Type B pancreatic cell (in vitro differentiated cells): ENCODE measurements at regions not wholly inside any gene's neighbourhood (a gene's known extent, or its start where the extent isn't known, plus 50 kb on each side); places are given as distances from the start of the nearest gene placed in this dataset.
"Not testable (repeated sequence)": the region's sequence is repeated elsewhere in the genome, so short reads cannot be mapped to it uniquely, and the experiment has no call there.

Source experiments
- DNase-seq: peaks from one replicate; pipeline ENCODE4 v3.0.0; 2021; ENCODE audit warnings: mixed read lengths; ENCODE audit not compliant: unreplicated experiment; ENCODE audit errors: extremely low spot score
- H3K27ac Mint-ChIP-seq: 2 replicates; pipeline ENCODE4 v1.8.0; 2021; ENCODE audit warnings: mild to moderate bottlenecking, mixed read lengths
- H3K27me3 Mint-ChIP-seq: 2 replicates; pipeline ENCODE4 v1.8.0; 2021; ENCODE audit warnings: mixed read lengths
- H3K36me3 Mint-ChIP-seq: 2 replicates; pipeline ENCODE4 v1.8.0; 2021; ENCODE audit warnings: mixed read lengths
- H3K4me1 Mint-ChIP-seq: one replicate; pipeline ENCODE4 v1.8.0; 2021; ENCODE audit warnings: mixed read lengths; ENCODE audit not compliant: unreplicated experiment
- H3K4me3 Mint-ChIP-seq: 2 replicates; pipeline ENCODE4 v1.8.0; 2021; ENCODE audit warnings: mild to moderate bottlenecking, mixed read lengths
- H3K9me3 Mint-ChIP-seq: 2 replicates; pipeline ENCODE4 v1.8.0; 2021; ENCODE audit warnings: mixed read lengths
- TF ChIP-seq, protein P1 (sequence below): fragments of 200-600 bp; sonication (generic); conservative IDR thresholded peaks from 2 replicates; pipeline ENCODE4 v1.5.0; 2021; ENCODE audit warnings: antibody characterized with exemption, mild to moderate bottlenecking

DNA sequence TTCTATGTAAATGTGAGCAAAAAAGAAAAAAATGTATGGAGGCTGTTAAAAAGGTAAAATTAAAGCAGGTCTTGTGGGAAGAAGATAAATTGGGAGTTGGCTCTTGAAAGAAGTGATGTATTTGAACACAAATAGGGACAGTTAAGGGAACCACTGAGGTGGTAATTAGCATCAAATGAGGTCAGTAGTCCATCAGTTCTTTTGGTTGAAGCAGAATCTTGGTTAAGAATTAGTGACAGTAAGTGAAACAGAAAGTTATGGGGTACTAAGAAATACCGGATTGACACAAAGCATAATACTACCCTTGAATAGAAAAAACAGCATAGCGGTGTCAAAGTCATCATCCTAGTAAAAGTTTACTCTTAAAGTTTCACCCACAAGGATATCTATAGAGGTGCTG, 352.6 kb upstream of the VRK2 start:
- H3K4me1 Mint-ChIP-seq: no peaks in the 10 kb centered on the region
- no peak overlapping the region for H3K4me3 Mint-ChIP-seq
- peaks cover 13% of the 10 kb centered on the region for H3K9me3 Mint-ChIP-seq
- no peak for DNase-seq
- H3K27ac Mint-ChIP-seq: no peak overlapping the region
- H3K36me3 Mint-ChIP-seq: no peaks in the 10 kb centered on the region
- no peaks in the 10 kb centered on the region for H3K27me3 Mint-ChIP-seq
- TF ChIP-seq, protein P1, sequence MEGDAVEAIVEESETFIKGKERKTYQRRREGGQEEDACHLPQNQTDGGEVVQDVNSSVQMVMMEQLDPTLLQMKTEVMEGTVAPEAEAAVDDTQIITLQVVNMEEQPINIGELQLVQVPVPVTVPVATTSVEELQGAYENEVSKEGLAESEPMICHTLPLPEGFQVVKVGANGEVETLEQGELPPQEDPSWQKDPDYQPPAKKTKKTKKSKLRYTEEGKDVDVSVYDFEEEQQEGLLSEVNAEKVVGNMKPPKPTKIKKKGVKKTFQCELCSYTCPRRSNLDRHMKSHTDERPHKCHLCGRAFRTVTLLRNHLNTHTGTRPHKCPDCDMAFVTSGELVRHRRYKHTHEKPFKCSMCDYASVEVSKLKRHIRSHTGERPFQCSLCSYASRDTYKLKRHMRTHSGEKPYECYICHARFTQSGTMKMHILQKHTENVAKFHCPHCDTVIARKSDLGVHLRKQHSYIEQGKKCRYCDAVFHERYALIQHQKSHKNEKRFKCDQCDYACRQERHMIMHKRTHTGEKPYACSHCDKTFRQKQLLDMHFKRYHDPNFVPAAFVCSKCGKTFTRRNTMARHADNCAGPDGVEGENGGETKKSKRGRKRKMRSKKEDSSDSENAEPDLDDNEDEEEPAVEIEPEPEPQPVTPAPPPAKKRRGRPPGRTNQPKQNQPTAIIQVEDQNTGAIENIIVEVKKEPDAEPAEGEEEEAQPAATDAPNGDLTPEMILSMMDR: no peak

GRCh38 chr2:57696016-57696415, 350.6 kb upstream of the VRK2 start:
- Mint-ChIP-seq H3K27me3 (no peaks in the 10 kb centered on the region), H3K27ac (no peak overlapping the region)
- no peak for DNase-seq

DNA sequence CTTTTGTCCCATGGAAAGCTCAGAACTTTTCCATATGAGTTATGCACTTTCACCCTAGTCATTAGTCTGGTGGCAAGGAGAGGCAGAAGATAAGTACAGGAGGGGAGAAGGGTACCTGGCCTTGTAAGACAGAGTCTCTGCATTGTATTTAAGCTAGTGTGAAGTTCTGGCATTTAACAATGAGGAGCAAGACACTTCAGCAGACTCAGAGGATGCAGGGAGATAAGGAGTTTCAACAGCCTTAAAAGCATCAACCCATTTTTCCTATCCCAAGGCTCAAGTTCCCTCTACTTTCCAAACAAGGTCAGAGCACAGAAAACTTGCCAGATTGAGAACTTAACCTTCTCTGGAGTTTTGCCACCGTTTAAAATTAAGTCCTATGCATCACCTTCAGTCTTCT, 348.2 kb upstream of the VRK2 start:
- no peak overlapping the region for H3K4me3 Mint-ChIP-seq
- no peak overlapping the region for H3K27ac Mint-ChIP-seq
- DNase-seq: no peak
- peaks cover 7% of the 10 kb centered on the region for H3K4me1 Mint-ChIP-seq
- no peaks in the 10 kb centered on the region for H3K36me3 Mint-ChIP-seq
- H3K9me3 Mint-ChIP-seq: peaks cover 7% of the 10 kb centered on the region
- no peaks in the 10 kb centered on the region for H3K27me3 Mint-ChIP-seq
- TF ChIP-seq, protein P1: no peak

More at GRCh38 chr2:57696016-57696415, 350.6 kb upstream of the VRK2 start:
- Mint-ChIP-seq H3K36me3 (no peaks in the 10 kb centered on the region), H3K9me3 (peaks cover 6% of the 10 kb centered on the region), H3K4me1 (peaks cover 2% of the 10 kb centered on the region), H3K4me3 (no peak overlapping the region)
- TF ChIP-seq, protein P1: no peak

DNA sequence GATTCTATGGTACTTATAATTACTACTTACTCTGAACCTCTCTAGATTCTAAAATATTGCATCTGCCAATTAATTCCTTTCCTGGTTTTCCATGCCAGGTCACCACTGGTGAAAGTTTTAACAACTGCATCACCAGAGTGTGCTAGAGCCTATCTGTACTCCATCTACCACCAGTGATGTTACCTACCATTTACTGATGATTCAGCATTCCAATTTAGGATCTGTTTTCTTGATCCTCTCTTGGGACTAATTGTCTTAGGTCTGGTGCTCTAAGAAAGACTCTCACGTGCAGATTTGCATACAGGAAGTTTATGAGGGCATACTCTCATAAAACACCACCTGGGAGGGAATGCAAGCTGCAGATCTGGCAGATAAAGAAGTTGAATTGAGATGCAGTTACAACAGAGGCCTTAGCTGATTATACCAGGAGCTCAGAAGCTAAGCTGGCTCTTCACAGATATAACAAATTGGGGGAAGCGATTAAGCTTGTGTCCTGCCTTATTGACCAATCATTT, 347.6 kb upstream of the VRK2 start:
- no peak overlapping the region for H3K4me3 Mint-ChIP-seq
- TF ChIP-seq, protein P1: no peak
- no peaks in the 10 kb centered on the region for H3K27me3 Mint-ChIP-seq
- H3K9me3 Mint-ChIP-seq: peaks cover 7% of the 10 kb centered on the region
- H3K4me1 Mint-ChIP-seq: peaks cover 7% of the 10 kb centered on the region
- H3K27ac Mint-ChIP-seq: no peak overlapping the region
- H3K36me3 Mint-ChIP-seq: no peaks in the 10 kb centered on the region
- no peak for DNase-seq

DNA sequence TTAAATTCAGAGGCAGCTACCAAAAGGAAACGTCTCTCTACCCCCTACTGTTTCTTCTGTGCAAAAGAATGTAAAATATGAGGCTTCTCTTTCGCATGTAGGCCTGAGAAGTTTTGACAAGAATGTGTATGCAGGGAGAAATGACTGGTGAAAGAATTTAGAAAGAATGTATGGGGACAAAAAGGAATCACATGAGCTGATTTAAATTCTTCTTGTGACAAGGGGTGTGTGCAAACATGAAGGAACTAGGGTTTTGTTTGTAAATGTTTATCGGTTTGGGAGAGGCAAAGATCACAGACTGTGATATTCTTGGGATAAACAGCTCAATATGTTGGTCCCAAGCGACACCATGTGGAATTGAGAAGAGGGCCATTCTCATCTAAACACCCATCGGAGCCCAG, 345.2 kb upstream of the VRK2 start:
- Mint-ChIP-seq H3K27ac (peak overlapping the region; percentile 8), H3K4me3 (peak overlapping the region; percentile 3), H3K27me3 (no peaks in the 10 kb centered on the region), H3K9me3 (peaks cover 7% of the 10 kb centered on the region), H3K36me3 (no peaks in the 10 kb centered on the region), H3K4me1 (peaks cover 7% of the 10 kb centered on the region)
- DNase-seq: no peak
- TF ChIP-seq, protein P1: no peak

DNA sequence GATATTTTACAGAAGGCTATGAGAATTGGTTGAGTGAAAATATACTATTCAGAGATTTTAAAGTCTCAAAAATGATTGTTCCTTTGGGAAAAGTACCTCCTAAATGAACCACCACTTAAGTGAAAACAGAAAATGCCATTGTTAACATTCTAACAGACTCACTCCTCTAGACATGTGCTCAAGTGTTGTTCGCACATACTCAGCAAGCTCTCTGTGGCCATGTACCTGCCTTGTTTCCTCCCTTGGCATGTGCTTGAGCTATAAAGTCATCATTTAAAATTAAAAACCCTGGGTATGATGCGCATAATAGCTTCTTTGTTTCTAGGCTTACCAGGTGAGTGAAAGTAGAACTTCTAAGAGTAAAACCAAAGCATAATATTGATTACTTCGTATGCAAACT, 343.2 kb upstream of the VRK2 start:
- H3K27ac Mint-ChIP-seq: no peak overlapping the region
- H3K9me3 Mint-ChIP-seq: peaks cover 7% of the 10 kb centered on the region
- H3K4me3 Mint-ChIP-seq: no peak overlapping the region
- no peak for DNase-seq
- H3K27me3 Mint-ChIP-seq: peaks cover 4% of the 10 kb centered on the region
- H3K36me3 Mint-ChIP-seq: no peaks in the 10 kb centered on the region
- TF ChIP-seq, protein P1: no peak
- H3K4me1 Mint-ChIP-seq: peaks cover 7% of the 10 kb centered on the region

GRCh38 chr2:57707794-57708193, 338.8 kb upstream of the VRK2 start:
- H3K36me3 Mint-ChIP-seq, H3K4me1 Mint-ChIP-seq, H3K27me3 Mint-ChIP-seq, H3K9me3 Mint-ChIP-seq, DNase-seq, H3K4me3 Mint-ChIP-seq, H3K27ac Mint-ChIP-seq: not testable (repeated sequence)
